Prostate gland (tissue), 2 donors: ENCODE measurements at regions not wholly inside any gene's neighbourhood (a gene's known extent, or its start where the extent isn't known, plus 50 kb on each side); places are given as distances from the start of the nearest gene placed in this dataset.

Experiments used
- DNase-seq: peaks from one replicate; pipeline ENCODE4 v3.0.0-alpha.2; 2019; ENCODE audit warnings: low spot score
- H3K27ac ChIP-seq, 2 donors: fragments of 200-600 bp; sonication (generic); 2 replicates each; pipeline ENCODE4 v1.5.1; 2017 to 2019
- H3K27me3 ChIP-seq: fragments of 200-600 bp; sonication (generic); replicated peaks from 2 replicates; pipeline ENCODE4 v1.5.1; 2019; ENCODE audit not compliant: insufficient read depth
- H3K36me3 ChIP-seq, 2 donors: fragments of 200-600 bp; sonication (generic); 1 replicate in 1 of 2; 2 replicates in 1 of 2; pipeline versions ENCODE4 v1.5.1 to v1.8.1; 2017 to 2019
- H3K4me1 ChIP-seq: fragments of 200-600 bp; sonication (generic); replicated peaks from 2 replicates; pipeline ENCODE4 v1.5.1; 2019
- H3K4me3 ChIP-seq, 2 donors: fragments of 200-600 bp; sonication (generic); 2 replicates each; pipeline ENCODE4 v1.5.1; 2017 to 2019
- H3K9me3 ChIP-seq: fragments of 200-600 bp; sonication (generic); 2 replicates; pipeline ENCODE4 v1.5.1; 2017
- POLR2A ChIP-seq: fragments of 450-650 bp; IDR thresholded peaks from one replicate; pipeline ENCODE4 v1.6.1; 2016; ENCODE audit warnings: antibody characterized with exemption, mild to moderate bottlenecking
- POLR2AphosphoS5 ChIP-seq: sonication (generic); formaldehyde crosslinking; IDR thresholded peaks from one replicate; pipeline ENCODE4 v1.6.1; 2017; ENCODE audit warnings: antibody characterized with exemption
- WGBS: methylation state at CpG from one replicate; pipeline ENCODE4 v1.1.5; 2018; 5-methylcytosine and 5-hydroxymethylcytosine counted together
- intact Hi-C: fragments of 100-400 bp; cut with DNase I; formaldehyde crosslinking; loops from one replicate; pipeline ENCODE4 v1.14.2; 2022
- TF ChIP-seq, protein P1 (sequence below), 4 experiments: fragments of 200-600 bp in 2 of 4; fragments of 450-650 bp in 2 of 4; sonication (generic) in 2 of 4; IDR thresholded peaks; 1 replicate in 3 of 4; 2 replicates in 1 of 4; pipeline ENCODE4 v1.5.1; 2016 to 2019; ENCODE audit warnings: antibody characterized with exemption in 4 of 4, mild to moderate bottlenecking in 2 of 4, moderate library complexity in 2 of 4

DNA sequence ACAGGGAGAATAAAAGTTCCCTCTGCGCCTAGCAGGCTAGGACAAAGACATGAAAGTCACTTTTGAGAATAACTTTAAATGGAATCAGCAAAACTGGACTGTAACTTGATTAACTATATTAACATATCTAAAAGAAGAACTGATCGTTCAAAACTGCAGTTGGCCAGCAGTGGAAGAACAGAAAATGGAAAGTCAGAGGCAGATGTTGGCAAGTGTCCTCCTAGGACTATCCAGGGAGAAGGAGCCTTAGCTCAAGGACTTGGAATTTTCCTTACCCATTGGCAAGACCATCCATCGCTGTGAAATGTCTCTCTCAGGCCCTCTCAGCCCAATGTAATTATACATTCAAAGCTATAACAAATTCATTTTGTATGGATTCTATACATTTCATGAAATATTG lies 419.7 kb downstream of the ATP23 start:
- H3K27ac ChIP-seq, result no peak overlapping the region
- H3K9me3 ChIP-seq, result no peaks in the 10 kb centered on the region
- H3K36me3 ChIP-seq, result no peaks in the 10 kb centered on the region
- intact Hi-C loops, result no loop called here
- no peak overlapping the region for H3K4me3 ChIP-seq
- TF ChIP-seq POLR2A (no peak), POLR2AphosphoS5 (no peak)
- TF ChIP-seq, protein P1, sequence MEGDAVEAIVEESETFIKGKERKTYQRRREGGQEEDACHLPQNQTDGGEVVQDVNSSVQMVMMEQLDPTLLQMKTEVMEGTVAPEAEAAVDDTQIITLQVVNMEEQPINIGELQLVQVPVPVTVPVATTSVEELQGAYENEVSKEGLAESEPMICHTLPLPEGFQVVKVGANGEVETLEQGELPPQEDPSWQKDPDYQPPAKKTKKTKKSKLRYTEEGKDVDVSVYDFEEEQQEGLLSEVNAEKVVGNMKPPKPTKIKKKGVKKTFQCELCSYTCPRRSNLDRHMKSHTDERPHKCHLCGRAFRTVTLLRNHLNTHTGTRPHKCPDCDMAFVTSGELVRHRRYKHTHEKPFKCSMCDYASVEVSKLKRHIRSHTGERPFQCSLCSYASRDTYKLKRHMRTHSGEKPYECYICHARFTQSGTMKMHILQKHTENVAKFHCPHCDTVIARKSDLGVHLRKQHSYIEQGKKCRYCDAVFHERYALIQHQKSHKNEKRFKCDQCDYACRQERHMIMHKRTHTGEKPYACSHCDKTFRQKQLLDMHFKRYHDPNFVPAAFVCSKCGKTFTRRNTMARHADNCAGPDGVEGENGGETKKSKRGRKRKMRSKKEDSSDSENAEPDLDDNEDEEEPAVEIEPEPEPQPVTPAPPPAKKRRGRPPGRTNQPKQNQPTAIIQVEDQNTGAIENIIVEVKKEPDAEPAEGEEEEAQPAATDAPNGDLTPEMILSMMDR (IDR thresholded peaks at IDR 0.05), result no peak
- no peaks in the 10 kb centered on the region for H3K4me1 ChIP-seq
- no peak for DNase-seq
- WGBS, result 89% methylated on average over 3 of the region's 3 CpGs
- no peaks in the 10 kb centered on the region for H3K27me3 ChIP-seq

DNA sequence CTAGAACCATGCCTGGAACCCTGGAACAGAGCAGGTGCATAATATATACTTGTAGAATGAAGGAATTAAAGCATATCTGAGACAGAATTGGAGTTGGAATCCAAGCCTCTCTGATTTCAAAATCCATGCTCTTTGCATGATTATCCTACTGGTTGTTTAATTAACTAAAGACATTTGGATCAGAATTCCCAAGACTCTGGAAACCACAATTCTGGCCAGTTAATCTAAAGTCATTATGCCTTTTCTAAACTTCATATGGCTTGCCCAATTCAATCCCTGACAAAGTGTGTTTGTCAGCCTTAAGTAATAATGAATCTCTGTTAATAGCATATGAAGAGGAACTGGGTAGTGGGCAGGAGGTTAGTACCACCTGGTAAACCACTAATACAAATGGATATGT lies 422.6 kb downstream of the ATP23 start:
- H3K4me3 ChIP-seq, result no peak overlapping the region
- intact Hi-C loops, result no loop called here
- TF ChIP-seq POLR2A, result no peak
- TF ChIP-seq, protein P1 (IDR thresholded peaks at IDR 0.05), result no peak
- TF ChIP-seq POLR2AphosphoS5, result no peak
- no peaks in the 10 kb centered on the region for H3K9me3 ChIP-seq
- H3K36me3 ChIP-seq, result no peaks in the 10 kb centered on the region
- no peaks in the 10 kb centered on the region for H3K27me3 ChIP-seq
- H3K4me1 ChIP-seq, result no peaks in the 10 kb centered on the region
- no peak overlapping the region for H3K27ac ChIP-seq
- DNase-seq, result no peak

DNA sequence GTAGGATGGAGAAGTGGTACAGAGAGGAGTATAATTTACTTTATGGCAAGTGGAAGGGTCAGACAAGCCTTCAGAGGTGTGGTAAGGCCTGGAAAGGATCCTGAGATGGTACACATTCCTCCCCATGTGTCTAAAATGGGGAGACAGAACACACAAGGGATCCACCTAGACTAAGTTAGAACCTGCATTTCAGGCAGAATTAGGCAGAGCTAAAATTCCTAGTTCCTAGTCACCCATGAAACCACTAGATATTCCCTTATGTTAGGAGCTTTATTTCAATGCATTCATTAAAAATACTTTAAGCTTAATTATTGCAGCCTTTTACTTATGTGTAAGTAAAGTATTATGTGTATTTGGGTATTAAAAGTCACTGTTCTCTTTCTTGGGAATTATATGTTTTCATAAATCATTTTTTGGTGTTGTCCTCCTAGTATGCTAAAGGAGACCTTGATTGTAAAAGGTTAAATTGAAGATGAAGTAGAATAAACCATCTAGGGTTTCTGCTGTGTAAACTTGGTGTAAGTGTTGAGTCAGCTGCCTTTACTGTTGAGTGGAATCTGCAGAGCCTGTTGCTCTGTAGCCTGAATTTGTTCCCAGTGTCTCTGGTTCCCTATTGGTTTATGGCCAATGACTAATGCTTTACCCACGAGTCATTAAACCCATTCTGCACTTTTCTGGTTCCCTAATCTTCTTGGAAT lies 423.2 kb downstream of the ATP23 start:
- Histone ChIP-seq H3K4me1 (no peaks in the 10 kb centered on the region), H3K36me3 (no peaks in the 10 kb centered on the region), H3K9me3 (no peaks in the 10 kb centered on the region), H3K4me3 (no peak overlapping the region), H3K27ac (no peak overlapping the region), H3K27me3 (no peaks in the 10 kb centered on the region)
- DNase-seq, result no peak
- TF ChIP-seq, protein P1 (IDR thresholded peaks at IDR 0.05), result no peak
- TF ChIP-seq POLR2A (no peak), POLR2AphosphoS5 (no peak)
- 25% methylated on average over 1 of the region's 1 CpG for WGBS
- intact Hi-C loops, result no loop called here

DNA sequence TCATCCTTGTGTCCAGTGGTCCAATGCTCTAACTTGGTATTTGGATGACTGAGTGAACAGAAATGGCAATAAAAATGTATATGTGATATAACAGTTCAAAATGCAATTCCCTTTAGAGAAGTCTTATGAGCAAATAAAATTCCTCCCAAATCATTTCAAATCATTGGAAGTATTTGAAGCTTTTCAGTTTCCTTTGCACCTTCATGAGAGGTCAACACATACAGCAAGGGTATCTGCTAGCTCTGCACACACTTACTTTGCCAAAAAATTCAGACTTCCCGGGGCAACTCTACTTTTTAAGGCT lies 423.7 kb downstream of the ATP23 start:
- DNase-seq, result no peak
- H3K9me3 ChIP-seq, result no peaks in the 10 kb centered on the region
- intact Hi-C loops, result no loop called here
- WGBS, result 90% methylated on average over 1 of the region's 1 CpG
- H3K36me3 ChIP-seq, result no peaks in the 10 kb centered on the region
- no peaks in the 10 kb centered on the region for H3K4me1 ChIP-seq
- H3K27ac ChIP-seq, result no peak overlapping the region
- H3K4me3 ChIP-seq, result no peak overlapping the region
- TF ChIP-seq POLR2AphosphoS5, result no peak
- TF ChIP-seq POLR2A, result no peak
- TF ChIP-seq, protein P1 (IDR thresholded peaks at IDR 0.05), result no peak
- no peaks in the 10 kb centered on the region for H3K27me3 ChIP-seq

DNA sequence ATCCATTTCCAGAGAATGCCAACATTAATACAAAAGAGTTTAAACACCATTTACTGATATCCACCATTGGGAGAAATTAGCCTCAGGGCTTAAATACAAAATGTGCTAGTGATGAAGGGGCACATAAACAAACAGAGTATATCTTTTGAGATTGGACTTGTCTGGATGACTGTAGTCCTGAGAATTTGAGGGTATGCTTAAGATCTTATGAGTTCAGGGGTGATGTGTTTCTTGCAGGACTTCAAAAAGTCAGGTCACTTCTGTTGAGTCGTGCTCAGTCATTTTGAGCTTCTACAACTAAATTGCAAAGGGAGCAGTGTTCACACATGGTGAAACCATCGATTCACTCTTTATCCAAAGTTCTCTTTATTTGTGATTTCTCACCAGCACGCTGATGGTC lies 425.7 kb downstream of the ATP23 start:
- Histone ChIP-seq H3K4me3 (no peak overlapping the region), H3K36me3 (no peaks in the 10 kb centered on the region), H3K4me1 (no peaks in the 10 kb centered on the region), H3K27ac (no peak overlapping the region), H3K27me3 (no peaks in the 10 kb centered on the region), H3K9me3 (no peaks in the 10 kb centered on the region)
- WGBS, result 86% methylated on average over 3 of the region's 3 CpGs
- TF ChIP-seq POLR2AphosphoS5 (no peak), POLR2A (no peak)
- TF ChIP-seq, protein P1 (IDR thresholded peaks at IDR 0.05), result no peak
- intact Hi-C loops, result no loop called here
- DNase-seq, result no peak
